ENCODE measurements at regions not wholly inside any gene's neighbourhood (a gene's known extent, or its start where the extent isn't known, plus 50 kb on each side); places are given as distances from the start of the nearest gene placed in this dataset.

DNA sequence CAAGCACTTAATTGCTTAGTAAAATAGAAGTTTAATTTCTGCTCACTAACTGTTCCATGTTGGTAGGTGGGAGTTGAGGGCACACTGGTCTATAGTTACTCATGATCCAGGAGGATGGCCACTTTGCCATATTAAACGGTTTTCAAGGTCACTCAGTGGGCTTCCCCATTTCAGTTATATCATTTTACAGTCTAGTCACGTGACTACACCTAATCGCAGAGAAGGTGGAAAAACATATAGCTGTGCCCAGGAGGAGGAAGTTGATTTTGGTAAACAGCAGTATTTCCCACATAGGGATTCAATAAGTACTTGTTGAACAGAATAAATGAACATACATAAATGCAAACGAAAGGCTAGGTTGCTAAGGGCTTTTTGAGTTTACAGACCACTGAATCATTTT, 541.1 kb upstream of the CAMK1G start:
- TF ChIP-seq, protein P1, sequence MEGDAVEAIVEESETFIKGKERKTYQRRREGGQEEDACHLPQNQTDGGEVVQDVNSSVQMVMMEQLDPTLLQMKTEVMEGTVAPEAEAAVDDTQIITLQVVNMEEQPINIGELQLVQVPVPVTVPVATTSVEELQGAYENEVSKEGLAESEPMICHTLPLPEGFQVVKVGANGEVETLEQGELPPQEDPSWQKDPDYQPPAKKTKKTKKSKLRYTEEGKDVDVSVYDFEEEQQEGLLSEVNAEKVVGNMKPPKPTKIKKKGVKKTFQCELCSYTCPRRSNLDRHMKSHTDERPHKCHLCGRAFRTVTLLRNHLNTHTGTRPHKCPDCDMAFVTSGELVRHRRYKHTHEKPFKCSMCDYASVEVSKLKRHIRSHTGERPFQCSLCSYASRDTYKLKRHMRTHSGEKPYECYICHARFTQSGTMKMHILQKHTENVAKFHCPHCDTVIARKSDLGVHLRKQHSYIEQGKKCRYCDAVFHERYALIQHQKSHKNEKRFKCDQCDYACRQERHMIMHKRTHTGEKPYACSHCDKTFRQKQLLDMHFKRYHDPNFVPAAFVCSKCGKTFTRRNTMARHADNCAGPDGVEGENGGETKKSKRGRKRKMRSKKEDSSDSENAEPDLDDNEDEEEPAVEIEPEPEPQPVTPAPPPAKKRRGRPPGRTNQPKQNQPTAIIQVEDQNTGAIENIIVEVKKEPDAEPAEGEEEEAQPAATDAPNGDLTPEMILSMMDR (conservative IDR thresholded peaks at IDR 0.05 in 1 of 2, IDR thresholded peaks at IDR 0.05 in 1 of 2; ENCODE audit: extremely low read depth in 1 of 2, insufficient read depth in 1 of 2, low read depth in 1 of 2, low read length in 2 of 2): no peak
- no peak for TF ChIP-seq EZH2 (IDR thresholded peaks at IDR 0.05; ENCODE audit: borderline replicate concordance, low read length)
